ENCODE measurements at regions not wholly inside any gene's neighbourhood (a gene's known extent, or its start where the extent isn't known, plus 50 kb on each side); places are given as distances from the start of the nearest gene placed in this dataset.
"Not testable (repeated sequence)": the region's sequence is repeated elsewhere in the genome, so short reads cannot be mapped to it uniquely, and the experiment has no call there.

GRCh38 chr6:130505808-130506598, 140.2 kb downstream of the TMEM200A start:
- H3K27me3 ChIP-seq (replicated peaks; ENCODE audit: insufficient read depth, low read length): no peaks in the 10 kb centered on the region
- no peaks in the 10 kb centered on the region for H3K9me3 ChIP-seq (replicated peaks; ENCODE audit: insufficient read depth, low read length)
- H3K4me3 ChIP-seq (ENCODE audit: low read length): no peak overlapping the region
- H2AFZ ChIP-seq (ENCODE audit: low read length): no peak overlapping the region
- no peak overlapping the region for H3K9ac ChIP-seq (ENCODE audit: low read length)
- no peak overlapping the region for H3K27ac ChIP-seq (ENCODE audit: low read length)
- no peaks in the 10 kb centered on the region for H3K4me1 ChIP-seq (ENCODE audit: low read length)
- H3K79me2 ChIP-seq (ENCODE audit: low read length): no peaks in the 10 kb centered on the region
- TF ChIP-seq EZH2 (optimal IDR thresholded peaks at IDR 0.05; ENCODE audit: low read depth, low read length): no peak
- TF ChIP-seq CTCF (IDR thresholded peaks at IDR 0.05; ENCODE audit: low read length): no peak
- TF ChIP-seq EZH2phosphoT487 (IDR thresholded peaks at IDR 0.05; ENCODE audit: low read length): no peak
- no peaks in the 10 kb centered on the region for H3K36me3 ChIP-seq (replicated peaks; ENCODE audit: insufficient read depth, low read length)
- H3K4me2 ChIP-seq (ENCODE audit: low read depth, low read length): no peak overlapping the region
- no peaks in the 10 kb centered on the region for H4K20me1 ChIP-seq (ENCODE audit: insufficient read depth, low read length)
- no peak for DNase-seq
- no peaks in the 10 kb centered on the region for H3F3A ChIP-seq (ENCODE audit: insufficient read depth, low read length)
- H3K9me2 ChIP-seq (replicated peaks; ENCODE audit: insufficient read depth, low read length): no peaks in the 10 kb centered on the region

GRCh38 chr6:130507005-130507665, 141.3 kb downstream of the TMEM200A start:
- not testable (repeated sequence) for H2AFZ ChIP-seq (ENCODE audit: low read length); H3K9me3 ChIP-seq (replicated peaks; ENCODE audit: insufficient read depth, low read length); H3F3A ChIP-seq (ENCODE audit: insufficient read depth, low read length); H3K27ac ChIP-seq (ENCODE audit: low read length); H3K27me3 ChIP-seq (replicated peaks; ENCODE audit: insufficient read depth, low read length); DNase-seq; H3K4me1 ChIP-seq (ENCODE audit: low read length); H3K9me2 ChIP-seq (replicated peaks; ENCODE audit: insufficient read depth, low read length); H4K20me1 ChIP-seq (ENCODE audit: insufficient read depth, low read length); H3K36me3 ChIP-seq (replicated peaks; ENCODE audit: insufficient read depth, low read length); H3K9ac ChIP-seq (ENCODE audit: low read length); H3K4me2 ChIP-seq (ENCODE audit: low read depth, low read length); H3K4me3 ChIP-seq (ENCODE audit: low read length); H3K79me2 ChIP-seq (ENCODE audit: low read length)

GRCh38 chr6:130507666-130508028, 141.8 kb downstream of the TMEM200A start:
- no peak for DNase-seq
- no peaks in the 10 kb centered on the region for H4K20me1 ChIP-seq (ENCODE audit: insufficient read depth, low read length)
- no peaks in the 10 kb centered on the region for H3K79me2 ChIP-seq (ENCODE audit: low read length)
- H3K9me2 ChIP-seq (replicated peaks; ENCODE audit: insufficient read depth, low read length): no peaks in the 10 kb centered on the region
- no peaks in the 10 kb centered on the region for H3F3A ChIP-seq (ENCODE audit: insufficient read depth, low read length)
- no peak overlapping the region for H2AFZ ChIP-seq (ENCODE audit: low read length)
- H3K4me1 ChIP-seq (ENCODE audit: low read length): peaks cover 3% of the 10 kb centered on the region; the same call in 1 of the 2 replicates
- H3K4me2 ChIP-seq (ENCODE audit: low read depth, low read length): no peak overlapping the region
- no peak overlapping the region for H3K9ac ChIP-seq (ENCODE audit: low read length)
- H3K4me3 ChIP-seq (ENCODE audit: low read length): no peak overlapping the region
- no peaks in the 10 kb centered on the region for H3K36me3 ChIP-seq (replicated peaks; ENCODE audit: insufficient read depth, low read length)
- no peaks in the 10 kb centered on the region for H3K9me3 ChIP-seq (replicated peaks; ENCODE audit: insufficient read depth, low read length)
- H3K27me3 ChIP-seq (replicated peaks; ENCODE audit: insufficient read depth, low read length): no peaks in the 10 kb centered on the region
- no peak for TF ChIP-seq EZH2 (optimal IDR thresholded peaks at IDR 0.05; ENCODE audit: low read depth, low read length)
- TF ChIP-seq CTCF (IDR thresholded peaks at IDR 0.05; ENCODE audit: low read length): no peak
- no peak for TF ChIP-seq EZH2phosphoT487 (IDR thresholded peaks at IDR 0.05; ENCODE audit: low read length)
- no peak overlapping the region for H3K27ac ChIP-seq (ENCODE audit: low read length)

- H3K36me3 ChIP-seq (replicated peaks; ENCODE audit: insufficient read depth, low read length): no peaks in the 10 kb centered on the region
- H3K4me3 ChIP-seq (ENCODE audit: low read length): no peak overlapping the region; the same call in 1 of the 2 replicates
- peak; percentile 92 for DNase-seq
- no peaks in the 10 kb centered on the region for H3K9me3 ChIP-seq (replicated peaks; ENCODE audit: insufficient read depth, low read length)
- no peak for TF ChIP-seq EZH2 (optimal IDR thresholded peaks at IDR 0.05; ENCODE audit: low read depth, low read length)
- no peak for TF ChIP-seq CTCF (IDR thresholded peaks at IDR 0.05; ENCODE audit: low read length)
- TF ChIP-seq EZH2phosphoT487 (IDR thresholded peaks at IDR 0.05; ENCODE audit: low read length): no peak
- H3F3A ChIP-seq (ENCODE audit: insufficient read depth, low read length): peaks cover 10% of the 10 kb centered on the region
- H3K9me2 ChIP-seq (replicated peaks; ENCODE audit: insufficient read depth, low read length): no peaks in the 10 kb centered on the region
- peaks cover 41% of the 10 kb centered on the region for H3K4me1 ChIP-seq (ENCODE audit: low read length)
- H3K27ac ChIP-seq (ENCODE audit: low read length): peak overlapping the region; percentile 81
- H4K20me1 ChIP-seq (ENCODE audit: insufficient read depth, low read length): no peaks in the 10 kb centered on the region
- no peak overlapping the region for H2AFZ ChIP-seq (ENCODE audit: low read length)
- H3K9ac ChIP-seq (ENCODE audit: low read length): peak overlapping the region; percentile 11; the same call in 1 of the 2 replicates
- peak overlapping the region; percentile 69 for H3K4me2 ChIP-seq (ENCODE audit: low read depth, low read length)
- H3K79me2 ChIP-seq (ENCODE audit: low read length): no peaks in the 10 kb centered on the region
- no peaks in the 10 kb centered on the region for H3K27me3 ChIP-seq (replicated peaks; ENCODE audit: insufficient read depth, low read length)
Measured at GRCh38 chr6:130513770-130514169, 148.0 kb downstream of the TMEM200A start.

All from MM.1S (cell line).